ENCODE measurements at regions not wholly inside any gene's neighbourhood (a gene's known extent, or its start where the extent isn't known, plus 50 kb on each side); places are given as distances from the start of the nearest gene placed in this dataset.

DNA sequence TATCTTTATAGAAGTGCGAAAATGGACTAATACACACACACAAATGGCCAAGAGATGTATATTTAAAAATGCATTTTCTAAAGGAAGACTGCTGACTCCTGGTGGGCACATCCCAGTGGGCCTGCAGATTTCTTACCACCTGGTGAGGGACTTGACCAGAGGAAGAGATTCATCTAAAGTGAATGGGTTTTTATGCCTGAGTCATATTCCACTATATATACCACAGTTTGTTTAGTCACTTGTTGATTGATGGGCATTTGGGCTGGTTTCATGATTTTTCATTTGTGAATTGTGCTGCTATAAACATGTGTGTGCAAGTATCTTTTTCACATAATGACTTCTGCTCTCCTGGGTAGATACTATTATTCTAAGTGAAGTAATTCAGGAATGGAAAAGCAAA is 277.3 kb downstream of the SLC16A7 start:
- TF ChIP-seq, protein P1, sequence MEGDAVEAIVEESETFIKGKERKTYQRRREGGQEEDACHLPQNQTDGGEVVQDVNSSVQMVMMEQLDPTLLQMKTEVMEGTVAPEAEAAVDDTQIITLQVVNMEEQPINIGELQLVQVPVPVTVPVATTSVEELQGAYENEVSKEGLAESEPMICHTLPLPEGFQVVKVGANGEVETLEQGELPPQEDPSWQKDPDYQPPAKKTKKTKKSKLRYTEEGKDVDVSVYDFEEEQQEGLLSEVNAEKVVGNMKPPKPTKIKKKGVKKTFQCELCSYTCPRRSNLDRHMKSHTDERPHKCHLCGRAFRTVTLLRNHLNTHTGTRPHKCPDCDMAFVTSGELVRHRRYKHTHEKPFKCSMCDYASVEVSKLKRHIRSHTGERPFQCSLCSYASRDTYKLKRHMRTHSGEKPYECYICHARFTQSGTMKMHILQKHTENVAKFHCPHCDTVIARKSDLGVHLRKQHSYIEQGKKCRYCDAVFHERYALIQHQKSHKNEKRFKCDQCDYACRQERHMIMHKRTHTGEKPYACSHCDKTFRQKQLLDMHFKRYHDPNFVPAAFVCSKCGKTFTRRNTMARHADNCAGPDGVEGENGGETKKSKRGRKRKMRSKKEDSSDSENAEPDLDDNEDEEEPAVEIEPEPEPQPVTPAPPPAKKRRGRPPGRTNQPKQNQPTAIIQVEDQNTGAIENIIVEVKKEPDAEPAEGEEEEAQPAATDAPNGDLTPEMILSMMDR (IDR thresholded peaks at IDR 0.05; ENCODE audit: low read depth, low read length, missing control alignments), result no peak
- no peaks in the 10 kb centered on the region for H3K27me3 ChIP-seq (replicated peaks)
- no peak overlapping the region for H3K27ac ChIP-seq
- no peaks in the 10 kb centered on the region for H3K36me3 ChIP-seq (replicated peaks)
- H3K4me3 ChIP-seq (ENCODE audit: low read depth, low read length), result no peak overlapping the region
- DNase-seq, result no peak
- in situ Hi-C loops (cut with HindIII; ENCODE audit: low pct_ligation_motif_present, low sequenced_read_pairs), result no loop called here

DNA sequence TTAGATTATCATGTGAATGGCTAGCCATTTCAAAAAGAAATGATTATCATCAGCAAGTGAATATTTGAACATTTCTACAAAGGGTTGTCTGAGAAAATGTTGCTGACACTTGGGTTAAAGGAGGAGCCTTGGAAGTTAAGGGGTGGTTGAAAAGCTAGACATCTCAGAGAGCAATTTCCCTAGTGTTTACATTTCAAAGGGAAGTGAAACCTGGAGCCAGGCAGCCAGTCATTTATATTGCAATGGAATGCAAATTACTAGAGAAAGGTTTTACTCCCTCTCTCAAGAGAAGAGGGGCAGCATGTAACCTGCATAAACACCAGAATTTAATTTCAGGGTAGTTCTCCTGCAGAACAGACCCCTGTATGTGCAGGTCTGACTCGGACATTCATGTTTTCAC is 279.0 kb downstream of the SLC16A7 start:
- in situ Hi-C loops (cut with HindIII; ENCODE audit: low pct_ligation_motif_present, low sequenced_read_pairs), result no loop called here
- no peaks in the 10 kb centered on the region for H3K27me3 ChIP-seq (replicated peaks)
- H3K27ac ChIP-seq, result no peak overlapping the region
- TF ChIP-seq, protein P1 (IDR thresholded peaks at IDR 0.05; ENCODE audit: low read depth, low read length, missing control alignments), result no peak
- DNase-seq, result no peak
- no peak overlapping the region for H3K4me3 ChIP-seq (ENCODE audit: low read depth, low read length)
- no peaks in the 10 kb centered on the region for H3K36me3 ChIP-seq (replicated peaks)

DNA sequence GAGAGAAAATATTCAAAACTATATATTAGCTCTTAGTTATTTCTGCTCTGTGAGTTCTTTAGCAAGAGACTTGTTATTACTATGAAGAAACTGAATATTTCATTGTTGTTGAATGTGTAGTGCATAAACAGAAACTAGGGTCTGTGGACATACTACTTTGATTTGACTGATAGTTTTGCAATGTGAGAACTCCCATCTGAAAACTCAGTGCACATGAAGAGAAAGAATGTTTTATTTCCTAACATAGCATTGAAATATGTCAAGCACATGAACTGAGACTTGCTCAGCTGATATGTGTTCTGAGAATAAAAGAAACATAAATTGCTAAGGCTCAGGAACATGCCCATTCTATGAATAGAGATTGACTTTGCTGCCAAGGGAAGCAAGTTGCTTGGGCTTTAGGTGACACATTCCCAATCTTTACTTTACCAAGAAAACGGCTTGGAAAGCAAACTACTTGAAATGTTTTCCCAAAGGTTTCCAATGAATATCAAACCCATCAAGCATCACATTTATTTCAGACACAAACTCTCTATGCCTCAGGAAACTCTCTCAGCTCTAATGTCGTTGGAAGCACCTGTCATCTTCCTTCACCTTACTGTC is 290.4 kb downstream of the SLC16A7 start:
- TF ChIP-seq, protein P1 (IDR thresholded peaks at IDR 0.05; ENCODE audit: low read depth, low read length, missing control alignments), result no peak
- H3K27me3 ChIP-seq (replicated peaks), result no peaks in the 10 kb centered on the region
- H3K27ac ChIP-seq, result no peak overlapping the region
- no peak overlapping the region for H3K4me3 ChIP-seq (ENCODE audit: low read depth, low read length)
- no peak for DNase-seq
- H3K36me3 ChIP-seq (replicated peaks), result no peaks in the 10 kb centered on the region
- in situ Hi-C loops (cut with HindIII; ENCODE audit: low pct_ligation_motif_present, low sequenced_read_pairs), result no loop called here

DNA sequence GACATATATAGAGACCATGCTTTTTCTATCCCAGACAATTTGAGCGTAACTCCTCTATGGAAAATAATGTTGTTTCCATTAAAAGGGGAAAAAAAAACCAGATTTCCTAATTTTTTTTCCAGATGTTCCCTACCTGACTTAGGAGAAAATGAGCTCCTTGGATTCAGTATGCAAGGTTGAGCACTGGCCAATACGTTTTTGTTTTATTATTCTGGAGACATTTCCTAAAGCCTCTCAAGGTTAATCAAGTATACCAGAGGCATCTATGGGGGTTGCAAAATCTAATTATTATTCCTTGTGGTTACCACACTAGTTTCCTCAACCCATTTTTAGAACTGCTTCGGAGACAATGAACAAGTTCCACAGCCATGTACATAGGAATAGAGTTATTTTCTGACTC is 291.3 kb downstream of the SLC16A7 start:
- Histone ChIP-seq H3K36me3 (replicated peaks) (no peaks in the 10 kb centered on the region), H3K27ac (no peak overlapping the region), H3K4me3 (ENCODE audit: low read depth, low read length) (no peak overlapping the region), H3K27me3 (replicated peaks) (no peaks in the 10 kb centered on the region)
- TF ChIP-seq, protein P1 (IDR thresholded peaks at IDR 0.05; ENCODE audit: low read depth, low read length, missing control alignments), result no peak
- in situ Hi-C loops (cut with HindIII; ENCODE audit: low pct_ligation_motif_present, low sequenced_read_pairs), result no loop called here
- DNase-seq, result no peak

DNA sequence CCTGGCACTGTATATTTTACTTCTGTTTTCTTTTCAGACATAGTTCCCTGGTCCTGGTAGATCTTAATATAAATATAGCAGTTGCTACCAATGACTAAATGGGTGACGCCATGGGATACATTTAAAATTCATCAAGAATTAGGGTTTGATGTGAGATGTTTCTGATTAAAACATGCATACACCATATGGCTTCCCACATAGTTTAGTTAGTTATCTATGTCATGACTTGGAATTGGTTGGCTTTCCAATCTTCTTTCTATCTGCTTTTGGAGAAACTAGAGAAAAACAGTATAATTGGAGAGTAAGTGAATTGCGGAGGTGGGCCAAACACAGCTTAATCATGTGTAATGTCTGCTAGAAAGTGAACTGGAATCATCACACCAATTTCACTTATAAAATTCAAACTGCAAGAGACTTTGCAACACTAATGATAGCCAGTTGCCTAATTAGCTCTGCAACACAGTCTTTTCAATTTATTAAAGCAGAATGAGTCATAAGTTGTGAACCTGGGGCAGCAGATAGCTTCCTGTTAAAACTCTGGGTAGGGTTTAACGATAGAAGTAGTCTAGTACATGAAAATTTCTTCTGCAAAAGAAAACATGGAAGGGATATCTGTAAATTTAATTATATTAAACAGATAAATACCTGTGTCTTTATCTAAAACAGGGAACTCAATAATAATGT is 295.2 kb downstream of the SLC16A7 start:
- TF ChIP-seq, protein P1 (IDR thresholded peaks at IDR 0.05; ENCODE audit: low read depth, low read length, missing control alignments), result no peak
- in situ Hi-C loops (cut with HindIII; ENCODE audit: low pct_ligation_motif_present, low sequenced_read_pairs), result no loop called here
- Histone ChIP-seq H3K27me3 (replicated peaks) (no peaks in the 10 kb centered on the region), H3K27ac (no peak overlapping the region), H3K36me3 (replicated peaks) (no peaks in the 10 kb centered on the region), H3K4me3 (ENCODE audit: low read depth, low read length) (no peak overlapping the region)
- DNase-seq, result no peak

Measured in brain microvascular endothelial cell (primary cell).